GM04503 (cell line): ENCODE measurements at regions not wholly inside any gene's neighbourhood (a gene's known extent, or its start where the extent isn't known, plus 50 kb on each side); places are given as distances from the start of the nearest gene placed in this dataset.

Experiments
- DNase-seq: peaks from one replicate; pipeline ENCODE4 v3.0.0-alpha.2; 2012; ENCODE audit warnings: low read depth

- no peak for DNase-seq
Measured at GRCh38 chr11:27215471-27216269, 147.3 kb downstream of the CCDC34 start.

GRCh38 chr11:27214713-27215112 lies 148.3 kb downstream of the CCDC34 start:
- DNase-seq, result no peak

GRCh38 chr11:27213232-27213660 lies 149.8 kb downstream of the CCDC34 start:
- peak; percentile 88 for DNase-seq

- DNase-seq, result no peak
Measured at GRCh38 chr11:27212248-27212780, 150.7 kb downstream of the CCDC34 start.

GRCh38 chr11:27211370-27212127 lies 151.5 kb downstream of the CCDC34 start:
- DNase-seq, result no peak

- DNase-seq, result no peak
Measured at GRCh38 chr11:27210531-27210930, 152.5 kb downstream of the CCDC34 start.

GRCh38 chr11:27209562-27210005 lies 153.4 kb downstream of the CCDC34 start:
- peak; percentile 87 for DNase-seq

GRCh38 chr11:27208846-27209245 lies 154.2 kb downstream of the CCDC34 start:
- DNase-seq, result no peak

- DNase-seq, result no peak
Measured at GRCh38 chr11:27207025-27207650, 155.9 kb downstream of the CCDC34 start.

- no peak for DNase-seq
Measured at GRCh38 chr11:27205779-27206570, 157.0 kb downstream of the CCDC34 start.

- DNase-seq, result no peak
Measured at GRCh38 chr11:27205250-27205649, 157.8 kb downstream of the CCDC34 start.

GRCh38 chr11:27204529-27204928 lies 158.5 kb downstream of the CCDC34 start:
- no peak for DNase-seq

GRCh38 chr11:27203077-27203647 lies 159.9 kb downstream of the CCDC34 start:
- DNase-seq, result no peak

GRCh38 chr11:27201454-27202302 lies 161.1 kb downstream of the BBOX1 start:
- peak; percentile 83 for DNase-seq

- no peak for DNase-seq
Measured at GRCh38 chr11:27200779-27201453, 160.3 kb downstream of the BBOX1 start.

- DNase-seq, result no peak
Measured at GRCh38 chr11:27196203-27196897, 155.7 kb downstream of the BBOX1 start.

- no peak for DNase-seq
Measured at GRCh38 chr11:27195837-27196202, 155.2 kb downstream of the BBOX1 start.

- DNase-seq, result no peak
Measured at GRCh38 chr11:27194976-27195375, 154.4 kb downstream of the BBOX1 start.
